Left ventricle myocardium inferior (tissue), 1 donor: ENCODE measurements at regions not wholly inside any gene's neighbourhood (a gene's known extent, or its start where the extent isn't known, plus 50 kb on each side); places are given as distances from the start of the nearest gene placed in this dataset.

Source experiments
- DNase-seq: peaks from one replicate; pipeline ENCODE4 v3.0.0-alpha.2; 2020
- H3K27ac ChIP-seq: fragments of 200-600 bp; replicated peaks from 2 replicates; pipeline ENCODE4 v1.8.0; 2021
- H3K27me3 ChIP-seq: fragments of 200-600 bp; 2 replicates; pipeline ENCODE4 v1.8.0; 2021; ENCODE audit warnings: low read depth
- H3K36me3 ChIP-seq: fragments of 200-600 bp; 2 replicates; pipeline ENCODE4 v1.8.0; 2021
- H3K4me1 ChIP-seq: fragments of 200-600 bp; 2 replicates; pipeline ENCODE4 v1.8.0; 2021
- H3K4me3 ChIP-seq: fragments of 200-600 bp; 2 replicates; pipeline ENCODE4 v1.8.0; 2021; ENCODE audit warnings: mild to moderate bottlenecking, moderate library complexity
- H3K9me3 ChIP-seq: fragments of 200-600 bp; replicated peaks from 2 replicates; pipeline ENCODE4 v1.8.0; 2021
- CTCF ChIP-seq: fragments of 200-600 bp; IDR thresholded peaks from 2 replicates; pipeline ENCODE4 v1.8.0; 2021; ENCODE audit warnings: antibody characterized with exemption, mild to moderate bottlenecking, borderline replicate concordance
- intact Hi-C: fragments of 100-400 bp; cut with micrococcal nuclease; formaldehyde crosslinking; loops from one replicate; pipeline ENCODE4 v1.11.0; 2022
- donor health status: DM: no; HTN: yes; CAD: no; lungs with severe emphysema.

- intact Hi-C loops, result no loop called here
- H3K36me3 ChIP-seq, result no peaks in the 10 kb centered on the region
- TF ChIP-seq CTCF, result no peak
- no peak for DNase-seq
- no peaks in the 10 kb centered on the region for H3K9me3 ChIP-seq
- peaks cover 59% of the 10 kb centered on the region for H3K4me1 ChIP-seq
- peaks cover 82% of the 10 kb centered on the region for H3K27me3 ChIP-seq
- peak overlapping the region; percentile 49 for H3K4me3 ChIP-seq
- peak overlapping the region; percentile 93 for H3K27ac ChIP-seq
These were observed 67.1 kb upstream of the GRAMD1B start for GRCh38 chr11:123362941-123363340.

GRCh38 chr11:123362186-123362585 lies 67.9 kb upstream of the GRAMD1B start:
- no peak for DNase-seq
- TF ChIP-seq CTCF, result no peak
- Histone ChIP-seq H3K27me3 (peaks cover 84% of the 10 kb centered on the region), H3K4me3 (peak overlapping the region; percentile 49), H3K36me3 (no peaks in the 10 kb centered on the region), H3K27ac (peak overlapping the region; percentile 93), H3K4me1 (peaks cover 59% of the 10 kb centered on the region), H3K9me3 (no peaks in the 10 kb centered on the region)
- intact Hi-C loops, result no loop called here

GRCh38 chr11:123361110-123361509 lies 69.0 kb upstream of the GRAMD1B start:
- peaks cover 54% of the 10 kb centered on the region for H3K4me1 ChIP-seq
- H3K27me3 ChIP-seq, result peaks cover 89% of the 10 kb centered on the region
- no peak for TF ChIP-seq CTCF
- no peak for DNase-seq
- intact Hi-C loops, result no loop called here
- H3K4me3 ChIP-seq, result no peak overlapping the region
- H3K36me3 ChIP-seq, result no peaks in the 10 kb centered on the region
- peak overlapping the region; percentile 93 for H3K27ac ChIP-seq
- no peaks in the 10 kb centered on the region for H3K9me3 ChIP-seq

- no peak for TF ChIP-seq CTCF
- H3K27ac ChIP-seq, result peak overlapping the region; percentile 93
- peak overlapping the region; percentile 71 for H3K4me3 ChIP-seq
- H3K9me3 ChIP-seq, result no peaks in the 10 kb centered on the region
- H3K4me1 ChIP-seq, result peaks cover 47% of the 10 kb centered on the region
- DNase-seq, result no peak
- H3K36me3 ChIP-seq, result no peaks in the 10 kb centered on the region
- intact Hi-C loops, result no loop called here
- H3K27me3 ChIP-seq, result peaks cover 91% of the 10 kb centered on the region
These were observed 69.7 kb upstream of the GRAMD1B start for GRCh38 chr11:123360267-123360936.

GRCh38 chr11:123357990-123358827 lies 71.9 kb upstream of the GRAMD1B start:
- DNase-seq, result peak; percentile 33
- H3K9me3 ChIP-seq, result no peaks in the 10 kb centered on the region
- H3K36me3 ChIP-seq, result no peaks in the 10 kb centered on the region
- peak; percentile 55 for TF ChIP-seq CTCF
- intact Hi-C loops, result no loop called here
- peak overlapping the region; percentile 88 for H3K27ac ChIP-seq
- peaks cover 34% of the 10 kb centered on the region for H3K4me1 ChIP-seq
- peak overlapping the region; percentile 71 for H3K4me3 ChIP-seq
- peaks cover 76% of the 10 kb centered on the region for H3K27me3 ChIP-seq
